ENCODE measurements at regions not wholly inside any gene's neighbourhood (a gene's known extent, or its start where the extent isn't known, plus 50 kb on each side); places are given as distances from the start of the nearest gene placed in this dataset.

DNA sequence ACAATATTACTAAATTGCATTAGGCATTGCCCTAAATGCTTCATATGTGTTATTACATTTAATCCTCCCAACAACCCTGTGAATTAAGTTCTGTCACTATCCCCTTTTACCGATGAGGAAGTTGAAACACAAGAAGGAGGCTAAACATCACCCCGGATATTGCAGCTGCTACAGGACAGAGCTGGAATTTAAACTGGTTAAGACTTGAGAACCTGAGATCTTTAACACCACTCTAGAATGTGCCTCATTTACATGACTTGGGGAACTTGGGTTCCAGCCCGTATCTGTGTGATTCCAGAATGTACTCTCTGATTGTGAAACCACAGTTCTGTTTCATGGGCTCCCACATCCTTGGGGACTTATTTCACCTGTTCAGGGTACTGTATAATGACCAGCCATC, 165.1 kb upstream of the PPARGC1A start:
- TF ChIP-seq, protein P1, sequence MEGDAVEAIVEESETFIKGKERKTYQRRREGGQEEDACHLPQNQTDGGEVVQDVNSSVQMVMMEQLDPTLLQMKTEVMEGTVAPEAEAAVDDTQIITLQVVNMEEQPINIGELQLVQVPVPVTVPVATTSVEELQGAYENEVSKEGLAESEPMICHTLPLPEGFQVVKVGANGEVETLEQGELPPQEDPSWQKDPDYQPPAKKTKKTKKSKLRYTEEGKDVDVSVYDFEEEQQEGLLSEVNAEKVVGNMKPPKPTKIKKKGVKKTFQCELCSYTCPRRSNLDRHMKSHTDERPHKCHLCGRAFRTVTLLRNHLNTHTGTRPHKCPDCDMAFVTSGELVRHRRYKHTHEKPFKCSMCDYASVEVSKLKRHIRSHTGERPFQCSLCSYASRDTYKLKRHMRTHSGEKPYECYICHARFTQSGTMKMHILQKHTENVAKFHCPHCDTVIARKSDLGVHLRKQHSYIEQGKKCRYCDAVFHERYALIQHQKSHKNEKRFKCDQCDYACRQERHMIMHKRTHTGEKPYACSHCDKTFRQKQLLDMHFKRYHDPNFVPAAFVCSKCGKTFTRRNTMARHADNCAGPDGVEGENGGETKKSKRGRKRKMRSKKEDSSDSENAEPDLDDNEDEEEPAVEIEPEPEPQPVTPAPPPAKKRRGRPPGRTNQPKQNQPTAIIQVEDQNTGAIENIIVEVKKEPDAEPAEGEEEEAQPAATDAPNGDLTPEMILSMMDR (IDR thresholded peaks at IDR 0.05; ENCODE audit: insufficient read depth, low read length): no peak
- no peak for TF ChIP-seq GABPA (IDR thresholded peaks at IDR 0.05; ENCODE audit: low read depth)
- TF ChIP-seq POLR2AphosphoS5 (IDR thresholded peaks at IDR 0.05; ENCODE audit: low read depth): no peak
- no peak for TF ChIP-seq SPI1 (IDR thresholded peaks at IDR 0.05; ENCODE audit: borderline replicate concordance, low read depth)
- TF ChIP-seq, protein P2, sequence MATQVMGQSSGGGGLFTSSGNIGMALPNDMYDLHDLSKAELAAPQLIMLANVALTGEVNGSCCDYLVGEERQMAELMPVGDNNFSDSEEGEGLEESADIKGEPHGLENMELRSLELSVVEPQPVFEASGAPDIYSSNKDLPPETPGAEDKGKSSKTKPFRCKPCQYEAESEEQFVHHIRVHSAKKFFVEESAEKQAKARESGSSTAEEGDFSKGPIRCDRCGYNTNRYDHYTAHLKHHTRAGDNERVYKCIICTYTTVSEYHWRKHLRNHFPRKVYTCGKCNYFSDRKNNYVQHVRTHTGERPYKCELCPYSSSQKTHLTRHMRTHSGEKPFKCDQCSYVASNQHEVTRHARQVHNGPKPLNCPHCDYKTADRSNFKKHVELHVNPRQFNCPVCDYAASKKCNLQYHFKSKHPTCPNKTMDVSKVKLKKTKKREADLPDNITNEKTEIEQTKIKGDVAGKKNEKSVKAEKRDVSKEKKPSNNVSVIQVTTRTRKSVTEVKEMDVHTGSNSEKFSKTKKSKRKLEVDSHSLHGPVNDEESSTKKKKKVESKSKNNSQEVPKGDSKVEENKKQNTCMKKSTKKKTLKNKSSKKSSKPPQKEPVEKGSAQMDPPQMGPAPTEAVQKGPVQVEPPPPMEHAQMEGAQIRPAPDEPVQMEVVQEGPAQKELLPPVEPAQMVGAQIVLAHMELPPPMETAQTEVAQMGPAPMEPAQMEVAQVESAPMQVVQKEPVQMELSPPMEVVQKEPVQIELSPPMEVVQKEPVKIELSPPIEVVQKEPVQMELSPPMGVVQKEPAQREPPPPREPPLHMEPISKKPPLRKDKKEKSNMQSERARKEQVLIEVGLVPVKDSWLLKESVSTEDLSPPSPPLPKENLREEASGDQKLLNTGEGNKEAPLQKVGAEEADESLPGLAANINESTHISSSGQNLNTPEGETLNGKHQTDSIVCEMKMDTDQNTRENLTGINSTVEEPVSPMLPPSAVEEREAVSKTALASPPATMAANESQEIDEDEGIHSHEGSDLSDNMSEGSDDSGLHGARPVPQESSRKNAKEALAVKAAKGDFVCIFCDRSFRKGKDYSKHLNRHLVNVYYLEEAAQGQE (IDR thresholded peaks at IDR 0.05; ENCODE audit: insufficient replicate concordance, low read depth): no peak
- no peak for DNase-seq (ENCODE audit: low read depth in 1 of 2, low spot score in 1 of 2)
- no peak overlapping the region for H3K27ac ChIP-seq (replicated peaks)
- H3K4me3 ChIP-seq (replicated peaks; ENCODE audit: insufficient read depth, low read length): no peak overlapping the region
- H3K27me3 ChIP-seq (ENCODE audit: insufficient read depth, poor library complexity, severe bottlenecking): no peaks in the 10 kb centered on the region

DNA sequence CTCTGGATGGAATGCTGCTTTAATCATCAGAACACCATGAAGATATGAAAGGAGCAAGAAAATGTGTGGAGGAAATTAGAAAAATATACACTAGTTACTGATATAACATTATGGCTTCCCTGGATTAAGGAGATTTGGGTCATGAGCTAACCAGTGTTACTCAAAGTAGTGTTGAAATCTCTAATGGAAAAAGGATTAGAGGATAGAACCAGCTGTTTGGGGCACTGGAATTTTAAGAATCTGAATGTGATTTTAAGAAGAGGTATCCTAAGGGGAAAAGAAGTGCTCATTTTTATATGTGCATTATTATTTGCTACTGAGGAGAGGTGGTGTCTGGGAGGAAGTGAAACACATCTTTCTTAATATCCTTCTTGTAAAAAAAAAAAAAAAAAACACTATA, 164.1 kb upstream of the PPARGC1A start:
- no peak overlapping the region for H3K27ac ChIP-seq (replicated peaks)
- H3K27me3 ChIP-seq (ENCODE audit: insufficient read depth, poor library complexity, severe bottlenecking): no peaks in the 10 kb centered on the region
- H3K4me3 ChIP-seq (replicated peaks; ENCODE audit: insufficient read depth, low read length): no peak overlapping the region
- no peak for DNase-seq (ENCODE audit: low read depth in 1 of 2, low spot score in 1 of 2)
- TF ChIP-seq SPI1 (IDR thresholded peaks at IDR 0.05; ENCODE audit: borderline replicate concordance, low read depth): no peak
- TF ChIP-seq, protein P1 (IDR thresholded peaks at IDR 0.05; ENCODE audit: insufficient read depth, low read length): no peak
- no peak for TF ChIP-seq GABPA (IDR thresholded peaks at IDR 0.05; ENCODE audit: low read depth)
- TF ChIP-seq, protein P2 (IDR thresholded peaks at IDR 0.05; ENCODE audit: insufficient replicate concordance, low read depth): no peak
- no peak for TF ChIP-seq POLR2AphosphoS5 (IDR thresholded peaks at IDR 0.05; ENCODE audit: low read depth)

DNA sequence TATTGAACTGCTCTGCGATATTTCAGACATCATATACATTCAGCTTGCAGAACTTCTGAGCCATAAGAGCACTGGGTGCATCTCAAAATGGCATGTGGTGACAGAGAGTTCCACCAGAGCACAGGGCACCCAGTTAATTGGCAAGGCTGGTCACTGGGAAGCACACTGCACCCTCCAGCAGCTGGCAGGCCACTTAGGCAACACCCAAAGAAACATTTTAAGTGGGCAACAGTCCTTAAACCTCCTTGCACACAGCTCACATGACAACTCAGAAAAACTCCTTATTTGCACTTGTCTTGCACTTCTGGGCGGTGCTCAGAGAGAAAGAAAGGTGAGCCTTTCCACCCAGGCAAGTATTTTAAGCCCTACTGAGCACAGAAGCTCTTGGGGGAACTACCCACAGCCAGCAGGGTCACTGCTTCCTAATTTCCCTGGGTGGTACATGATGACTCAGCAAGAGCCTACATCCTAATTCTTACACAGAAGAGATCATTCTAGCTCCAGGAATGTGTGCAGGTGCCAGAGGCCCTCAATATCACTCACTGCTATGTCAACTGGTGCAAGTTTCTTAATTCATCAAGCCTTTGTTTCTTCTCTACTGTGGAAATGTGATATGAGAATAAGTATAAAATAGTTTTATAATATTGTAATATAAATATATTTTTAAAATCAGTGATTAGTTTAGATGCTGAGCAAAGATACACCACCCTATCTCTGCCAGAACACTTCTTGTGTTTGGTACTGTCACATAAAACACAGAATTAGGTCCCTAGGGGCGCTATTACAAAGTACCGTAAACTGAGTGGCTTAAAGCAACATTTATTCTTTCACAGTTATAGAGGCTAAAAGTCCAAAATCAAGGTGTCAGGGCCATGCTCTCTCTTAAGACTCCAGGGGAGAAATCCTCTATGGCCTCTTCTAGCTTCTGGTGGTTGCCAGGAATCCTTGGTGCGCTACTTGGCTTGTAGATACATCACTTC, 155.1 kb upstream of the PPARGC1A start:
- TF ChIP-seq GABPA (IDR thresholded peaks at IDR 0.05; ENCODE audit: low read depth) (no peak), SPI1 (IDR thresholded peaks at IDR 0.05; ENCODE audit: borderline replicate concordance, low read depth) (no peak), POLR2AphosphoS5 (IDR thresholded peaks at IDR 0.05; ENCODE audit: low read depth) (no peak)
- TF ChIP-seq, protein P1 (IDR thresholded peaks at IDR 0.05; ENCODE audit: insufficient read depth, low read length): no peak
- TF ChIP-seq, protein P2 (IDR thresholded peaks at IDR 0.05; ENCODE audit: insufficient replicate concordance, low read depth): no peak
- DNase-seq (ENCODE audit: low read depth in 1 of 2, low spot score in 1 of 2): no peak
- Histone ChIP-seq H3K27ac (replicated peaks) (no peak overlapping the region), H3K27me3 (ENCODE audit: insufficient read depth, poor library complexity, severe bottlenecking) (no peaks in the 10 kb centered on the region), H3K4me3 (replicated peaks; ENCODE audit: insufficient read depth, low read length) (no peak overlapping the region)

Measured in HL-60 (cell line).